WTC11 (cell line): ENCODE measurements at regions not wholly inside any gene's neighbourhood (a gene's known extent, or its start where the extent isn't known, plus 50 kb on each side); places are given as distances from the start of the nearest gene placed in this dataset.
"Not testable (repeated sequence)": the region's sequence is repeated elsewhere in the genome, so short reads cannot be mapped to it uniquely, and the experiment has no call there.

Experiments used
- ATAC-seq: fragments of 200-7000 bp; cut with Tn5 transposase; 2 replicates; pipeline ENCODE4 v1.10.0; 2021; ENCODE audit warnings: mild to moderate bottlenecking, moderate library complexity
- CTCF ChIA-PET: fragments of 300-600 bp; sonication (Branson Sonifier 250); formaldehyde crosslinking; loops from one replicate; lab custom pipeline; 2021; ENCODE audit warnings: antibody characterized with exemption; lab: Charles Lee
- POLR2A ChIA-PET: fragments of 350-600 bp; sonication (Branson Sonifier 250); formaldehyde crosslinking; loops from one replicate; lab custom pipeline; 2021; ENCODE audit warnings: antibody characterized with exemption; lab: Charles Lee
- DNase-seq: peaks from one replicate; pipeline ENCODE4 v3.0.0; 2021; ENCODE audit warnings: low spot score
- H3K27ac Mint-ChIP-seq: 2 replicates; pipeline ENCODE4 v1.8.0; 2021; ENCODE audit warnings: mixed read lengths
- H3K27me3 Mint-ChIP-seq: 2 replicates; pipeline ENCODE4 v1.8.0; 2021; ENCODE audit warnings: low read depth, mild to moderate bottlenecking, moderate library complexity, mixed read lengths
- H3K36me3 Mint-ChIP-seq: 2 replicates; pipeline ENCODE4 v1.8.0; 2021; ENCODE audit warnings: mixed read lengths
- H3K4me1 Mint-ChIP-seq: 2 replicates; pipeline ENCODE4 v1.8.0; 2022; ENCODE audit warnings: mixed read lengths
- H3K4me3 Mint-ChIP-seq: 2 replicates; pipeline ENCODE4 v1.8.0; 2021; ENCODE audit warnings: mild to moderate bottlenecking, moderate library complexity, mixed read lengths
- H3K9me3 Mint-ChIP-seq: 2 replicates; pipeline ENCODE4 v1.8.0; 2021; ENCODE audit warnings: mixed read lengths
- ATF1 ChIP-seq: sonication (generic); formaldehyde crosslinking; IDR thresholded peaks from 2 replicates; pipeline ENCODE4 v1.8.1; 2023; ENCODE audit warnings: mild to moderate bottlenecking, moderate library complexity, missing genetic modification reagents
- CREB1 ChIP-seq: sonication (generic); formaldehyde crosslinking; IDR thresholded peaks from 2 replicates; pipeline ENCODE4 v1.8.0; 2023; ENCODE audit warnings: mild to moderate bottlenecking, missing genetic modification reagents
- ESRRA ChIP-seq: sonication (generic); formaldehyde crosslinking; IDR thresholded peaks from 2 replicates; pipeline ENCODE4 v1.8.1; 2022; ENCODE audit warnings: mild to moderate bottlenecking, missing genetic modification reagents, borderline replicate concordance
- JAZF1 ChIP-seq: fragments of 250-450 bp; sonication (Bioruptor Pico); IDR thresholded peaks from 2 replicates; pipeline ENCODE4 v1.9.0; 2021; ENCODE audit warnings: moderate library complexity, mild to moderate bottlenecking, inconsistent platforms
- JUN ChIP-seq: sonication (generic); formaldehyde crosslinking; IDR thresholded peaks from 2 replicates; pipeline ENCODE4 v1.8.0; 2023; ENCODE audit warnings: mild to moderate bottlenecking, missing genetic modification reagents
- KAT7 ChIP-seq: sonication (generic); formaldehyde crosslinking; IDR thresholded peaks from 2 replicates; pipeline ENCODE4 v1.8.1; 2023; ENCODE audit warnings: missing genetic modification reagents, mild to moderate bottlenecking, borderline replicate concordance
- MXD4 ChIP-seq: fragments of 250-450 bp; sonication (Bioruptor Pico); IDR thresholded peaks from 2 replicates; pipeline ENCODE4 v1.8.0; 2021; ENCODE audit warnings: mild to moderate bottlenecking, moderate library complexity, borderline replicate concordance
- NFATC4 ChIP-seq: fragments of 250-450 bp; sonication (Bioruptor Pico); IDR thresholded peaks from 2 replicates; pipeline ENCODE4 v1.9.0; 2021; ENCODE audit warnings: mild to moderate bottlenecking
- NFYB ChIP-seq: sonication (generic); formaldehyde crosslinking; conservative IDR thresholded peaks from 2 replicates; pipeline ENCODE4 v1.8.0; 2022; ENCODE audit warnings: low read depth, missing genetic modification reagents
- SOX15 ChIP-seq: fragments of 250-450 bp; sonication (Bioruptor Pico); IDR thresholded peaks from 2 replicates; pipeline ENCODE4 v1.9.0; 2021; ENCODE audit warnings: mild to moderate bottlenecking
- SP1 ChIP-seq: sonication (generic); formaldehyde crosslinking; conservative IDR thresholded peaks from 2 replicates; pipeline ENCODE4 v1.8.1; 2022; ENCODE audit warnings: missing genetic modification reagents
- TEAD1 ChIP-seq: sonication (generic); formaldehyde crosslinking; IDR thresholded peaks from 2 replicates; pipeline ENCODE4 v1.8.0; 2022; ENCODE audit warnings: mild to moderate bottlenecking, missing genetic modification reagents
- TEAD4 ChIP-seq: sonication (generic); formaldehyde crosslinking; IDR thresholded peaks from 2 replicates; pipeline ENCODE4 v1.8.0; 2022; ENCODE audit warnings: mild to moderate bottlenecking, missing genetic modification reagents
- TP53 ChIP-seq: sonication (generic); formaldehyde crosslinking; IDR thresholded peaks from 2 replicates; pipeline ENCODE4 v1.8.1; 2023; ENCODE audit warnings: mild to moderate bottlenecking, missing genetic modification reagents
- ZNF232 ChIP-seq: sonication (generic); formaldehyde crosslinking; IDR thresholded peaks from 2 replicates; pipeline ENCODE4 v1.8.0; 2022; ENCODE audit warnings: mild to moderate bottlenecking, missing genetic modification reagents
- ZNF263 ChIP-seq: sonication (generic); formaldehyde crosslinking; IDR thresholded peaks from 2 replicates; pipeline ENCODE4 v1.8.1; 2022; ENCODE audit warnings: low read depth, mild to moderate bottlenecking, moderate library complexity, missing genetic modification reagents
- ZNF396 ChIP-seq: fragments of 250-450 bp; sonication (Bioruptor Pico); IDR thresholded peaks from 2 replicates; pipeline ENCODE4 v1.8.0; 2021; ENCODE audit warnings: mild to moderate bottlenecking, moderate library complexity, borderline replicate concordance
- ZNF416 ChIP-seq: fragments of 250-450 bp; sonication (Bioruptor Pico); IDR thresholded peaks from 2 replicates; pipeline ENCODE4 v1.9.0; 2021; ENCODE audit warnings: mild to moderate bottlenecking, inconsistent platforms
- ZNF423 ChIP-seq: fragments of 250-450 bp; sonication (Bioruptor Pico); IDR thresholded peaks from 2 replicates; pipeline ENCODE4 v2.1.2; 2022; ENCODE audit warnings: mild to moderate bottlenecking, moderate library complexity
- TF ChIP-seq, protein P1 (sequence below): fragments of 250-450 bp; sonication (Bioruptor Pico); IDR thresholded peaks from 2 replicates; pipeline ENCODE4 v1.9.0; 2021; ENCODE audit warnings: mild to moderate bottlenecking
- TF ChIP-seq, protein P2 (sequence below): sonication (generic); formaldehyde crosslinking; conservative IDR thresholded peaks from 2 replicates; pipeline ENCODE4 v1.8.1; 2022; ENCODE audit warnings: mild to moderate bottlenecking, missing genetic modification reagents
- TF ChIP-seq, protein P3 (sequence below): fragments of 250-450 bp; sonication (Bioruptor Pico); IDR thresholded peaks from 2 replicates; pipeline ENCODE4 v1.9.0; 2021; ENCODE audit warnings: mild to moderate bottlenecking
- TF ChIP-seq, protein P4 (sequence below): sonication (generic); formaldehyde crosslinking; IDR thresholded peaks from 2 replicates; pipeline ENCODE4 v1.8.1; 2023; ENCODE audit warnings: mild to moderate bottlenecking, missing genetic modification reagents, borderline replicate concordance
- TF ChIP-seq, protein P5 (sequence below): sonication (generic); formaldehyde crosslinking; IDR thresholded peaks from 2 replicates; pipeline ENCODE4 v1.8.0; 2022; ENCODE audit warnings: mild to moderate bottlenecking, missing genetic modification reagents

DNA sequence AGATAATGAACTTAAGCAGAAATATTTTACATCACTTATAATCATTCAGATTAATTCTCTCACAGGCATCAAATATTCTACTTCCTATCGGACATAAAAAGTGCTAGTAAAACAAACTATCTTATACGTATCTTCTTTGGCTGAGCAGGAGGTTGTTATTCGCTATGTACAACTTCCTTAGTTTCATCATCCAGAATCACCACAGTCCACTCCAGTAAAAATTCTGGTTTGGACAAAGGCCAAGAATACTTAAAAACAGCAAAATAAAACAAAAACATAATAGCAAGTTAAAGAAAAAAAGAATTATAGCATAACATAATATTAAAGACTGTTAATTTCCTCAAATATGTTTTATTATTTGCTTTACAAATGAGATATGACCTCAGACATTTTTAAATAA lies 1077.1 kb upstream of the CELF4 start:
- H3K27ac Mint-ChIP-seq, result no peak overlapping the region
- H3K4me3 Mint-ChIP-seq, result no peak overlapping the region
- CTCF ChIA-PET, result no interaction called here

DNA sequence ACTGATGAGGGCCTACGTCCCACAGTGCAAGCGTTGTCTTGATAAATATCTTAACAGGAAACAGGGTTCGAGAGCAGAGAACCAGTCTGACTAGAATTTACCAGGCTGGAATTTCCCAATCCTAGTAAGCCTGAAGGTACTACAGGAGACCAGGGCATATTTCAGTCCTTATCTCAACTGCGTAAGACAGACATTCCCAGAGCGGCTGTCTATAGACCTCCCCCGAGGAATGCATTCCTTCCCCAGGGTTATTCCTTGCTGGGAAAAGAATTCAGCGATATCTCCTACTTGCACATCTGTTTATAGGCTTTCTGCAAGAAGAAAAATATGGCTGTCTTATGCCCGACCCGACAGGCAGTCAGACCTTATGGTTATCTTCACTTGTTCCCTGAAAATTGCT lies 1074.1 kb upstream of the CELF4 start:
- H3K27me3 Mint-ChIP-seq, H3K4me3 Mint-ChIP-seq, POLR2A ChIA-PET, CTCF ChIA-PET, H3K27ac Mint-ChIP-seq, ATAC-seq: not testable (repeated sequence)
- Mint-ChIP-seq H3K36me3 (peaks cover 28% of the 10 kb centered on the region), H3K4me1 (peaks cover 15% of the 10 kb centered on the region), H3K9me3 (peaks cover 37% of the 10 kb centered on the region)
- peak; percentile 43 for DNase-seq

More for the DNA sequence above, 1077.1 kb upstream of the CELF4 start:
- Mint-ChIP-seq H3K36me3 (peaks cover 27% of the 10 kb centered on the region), H3K4me1 (no peaks in the 10 kb centered on the region), H3K27me3 (no peaks in the 10 kb centered on the region), H3K9me3 (peaks cover 31% of the 10 kb centered on the region)
- POLR2A ChIA-PET, result no interaction called here
- DNase-seq (no peak), ATAC-seq (no peak)
- TF ChIP-seq CREB1 (CRISPR knock-in tag), result no peak
- TF ChIP-seq TEAD4 (CRISPR knock-in tag), result no peak
- TF ChIP-seq, protein P1, sequence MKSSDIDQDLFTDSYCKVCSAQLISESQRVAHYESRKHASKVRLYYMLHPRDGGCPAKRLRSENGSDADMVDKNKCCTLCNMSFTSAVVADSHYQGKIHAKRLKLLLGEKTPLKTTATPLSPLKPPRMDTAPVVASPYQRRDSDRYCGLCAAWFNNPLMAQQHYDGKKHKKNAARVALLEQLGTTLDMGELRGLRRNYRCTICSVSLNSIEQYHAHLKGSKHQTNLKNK (CRISPR knock-in tag), result no peak
- TF ChIP-seq TEAD1 (CRISPR knock-in tag), result no peak
- TF ChIP-seq ESRRA (CRISPR knock-in tag), result no peak
- TF ChIP-seq TP53 (CRISPR knock-in tag), result no peak
- TF ChIP-seq ATF1 (CRISPR knock-in tag), result no peak
- TF ChIP-seq, protein P2, sequence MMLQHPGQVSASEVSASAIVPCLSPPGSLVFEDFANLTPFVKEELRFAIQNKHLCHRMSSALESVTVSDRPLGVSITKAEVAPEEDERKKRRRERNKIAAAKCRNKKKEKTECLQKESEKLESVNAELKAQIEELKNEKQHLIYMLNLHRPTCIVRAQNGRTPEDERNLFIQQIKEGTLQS (CRISPR knock-in tag), result no peak
- TF ChIP-seq KAT7, result no peak
- no peak for TF ChIP-seq NFATC4 (CRISPR knock-in tag)
- TF ChIP-seq MXD4 (CRISPR knock-in tag), result no peak
- TF ChIP-seq ZNF396 (CRISPR knock-in tag), result no peak
- TF ChIP-seq, protein P3, sequence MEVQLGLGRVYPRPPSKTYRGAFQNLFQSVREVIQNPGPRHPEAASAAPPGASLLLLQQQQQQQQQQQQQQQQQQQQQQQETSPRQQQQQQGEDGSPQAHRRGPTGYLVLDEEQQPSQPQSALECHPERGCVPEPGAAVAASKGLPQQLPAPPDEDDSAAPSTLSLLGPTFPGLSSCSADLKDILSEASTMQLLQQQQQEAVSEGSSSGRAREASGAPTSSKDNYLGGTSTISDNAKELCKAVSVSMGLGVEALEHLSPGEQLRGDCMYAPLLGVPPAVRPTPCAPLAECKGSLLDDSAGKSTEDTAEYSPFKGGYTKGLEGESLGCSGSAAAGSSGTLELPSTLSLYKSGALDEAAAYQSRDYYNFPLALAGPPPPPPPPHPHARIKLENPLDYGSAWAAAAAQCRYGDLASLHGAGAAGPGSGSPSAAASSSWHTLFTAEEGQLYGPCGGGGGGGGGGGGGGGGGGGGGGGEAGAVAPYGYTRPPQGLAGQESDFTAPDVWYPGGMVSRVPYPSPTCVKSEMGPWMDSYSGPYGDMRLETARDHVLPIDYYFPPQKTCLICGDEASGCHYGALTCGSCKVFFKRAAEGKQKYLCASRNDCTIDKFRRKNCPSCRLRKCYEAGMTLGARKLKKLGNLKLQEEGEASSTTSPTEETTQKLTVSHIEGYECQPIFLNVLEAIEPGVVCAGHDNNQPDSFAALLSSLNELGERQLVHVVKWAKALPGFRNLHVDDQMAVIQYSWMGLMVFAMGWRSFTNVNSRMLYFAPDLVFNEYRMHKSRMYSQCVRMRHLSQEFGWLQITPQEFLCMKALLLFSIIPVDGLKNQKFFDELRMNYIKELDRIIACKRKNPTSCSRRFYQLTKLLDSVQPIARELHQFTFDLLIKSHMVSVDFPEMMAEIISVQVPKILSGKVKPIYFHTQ (CRISPR knock-in tag), result no peak

DNA sequence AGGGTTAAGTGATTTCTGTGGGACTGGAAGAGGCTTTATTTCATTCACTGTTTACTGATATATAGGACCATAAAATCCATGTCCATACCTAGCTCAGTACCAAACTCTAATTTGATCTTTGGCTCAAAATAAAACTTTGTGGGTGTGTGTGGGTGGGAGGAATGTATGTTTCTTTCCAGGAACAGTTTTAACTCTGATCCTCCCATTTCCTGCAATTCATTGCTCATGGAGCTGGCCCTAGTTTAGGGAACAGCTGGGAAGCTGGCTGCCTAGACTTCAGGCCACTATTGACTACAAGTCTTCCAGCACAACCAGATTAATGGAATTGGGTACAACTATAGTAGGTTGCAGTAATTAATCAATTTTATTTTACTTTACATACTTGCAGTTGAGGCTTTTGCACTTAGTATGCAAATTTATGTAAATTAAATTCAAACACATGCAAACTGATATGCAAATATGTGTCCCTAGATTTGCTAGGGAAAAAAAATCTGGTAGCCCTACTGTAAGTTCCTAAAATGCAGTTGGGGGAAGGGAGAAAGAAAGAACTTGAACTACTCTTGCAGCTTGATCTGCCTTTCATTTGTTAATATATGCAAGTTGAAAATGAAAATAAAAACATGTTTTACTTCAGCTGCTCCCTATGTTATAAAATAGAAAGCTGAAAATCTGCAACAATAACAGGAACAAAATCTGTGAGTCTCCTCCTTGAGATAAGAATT lies 1070.3 kb upstream of the CELF4 start:
- DNase-seq, result no peak
- no peaks in the 10 kb centered on the region for H3K27me3 Mint-ChIP-seq
- POLR2A ChIA-PET, result no interaction called here
- H3K4me3 Mint-ChIP-seq, result no peak overlapping the region; the same call in 1 of the 2 replicates
- H3K27ac Mint-ChIP-seq, result peak overlapping the region; percentile 67; the same call in 1 of the 2 replicates
- H3K9me3 Mint-ChIP-seq, result peaks cover 41% of the 10 kb centered on the region
- peaks cover 15% of the 10 kb centered on the region for H3K4me1 Mint-ChIP-seq
- CTCF ChIA-PET, result no interaction called here
- peaks cover 28% of the 10 kb centered on the region for H3K36me3 Mint-ChIP-seq
- no peak; the same call in none of the 2 replicates for ATAC-seq
- no peak for TF ChIP-seq JUN
- no peak for TF ChIP-seq ZNF416 (CRISPR knock-in tag)
- TF ChIP-seq KAT7, result no peak
- TF ChIP-seq, protein P4, sequence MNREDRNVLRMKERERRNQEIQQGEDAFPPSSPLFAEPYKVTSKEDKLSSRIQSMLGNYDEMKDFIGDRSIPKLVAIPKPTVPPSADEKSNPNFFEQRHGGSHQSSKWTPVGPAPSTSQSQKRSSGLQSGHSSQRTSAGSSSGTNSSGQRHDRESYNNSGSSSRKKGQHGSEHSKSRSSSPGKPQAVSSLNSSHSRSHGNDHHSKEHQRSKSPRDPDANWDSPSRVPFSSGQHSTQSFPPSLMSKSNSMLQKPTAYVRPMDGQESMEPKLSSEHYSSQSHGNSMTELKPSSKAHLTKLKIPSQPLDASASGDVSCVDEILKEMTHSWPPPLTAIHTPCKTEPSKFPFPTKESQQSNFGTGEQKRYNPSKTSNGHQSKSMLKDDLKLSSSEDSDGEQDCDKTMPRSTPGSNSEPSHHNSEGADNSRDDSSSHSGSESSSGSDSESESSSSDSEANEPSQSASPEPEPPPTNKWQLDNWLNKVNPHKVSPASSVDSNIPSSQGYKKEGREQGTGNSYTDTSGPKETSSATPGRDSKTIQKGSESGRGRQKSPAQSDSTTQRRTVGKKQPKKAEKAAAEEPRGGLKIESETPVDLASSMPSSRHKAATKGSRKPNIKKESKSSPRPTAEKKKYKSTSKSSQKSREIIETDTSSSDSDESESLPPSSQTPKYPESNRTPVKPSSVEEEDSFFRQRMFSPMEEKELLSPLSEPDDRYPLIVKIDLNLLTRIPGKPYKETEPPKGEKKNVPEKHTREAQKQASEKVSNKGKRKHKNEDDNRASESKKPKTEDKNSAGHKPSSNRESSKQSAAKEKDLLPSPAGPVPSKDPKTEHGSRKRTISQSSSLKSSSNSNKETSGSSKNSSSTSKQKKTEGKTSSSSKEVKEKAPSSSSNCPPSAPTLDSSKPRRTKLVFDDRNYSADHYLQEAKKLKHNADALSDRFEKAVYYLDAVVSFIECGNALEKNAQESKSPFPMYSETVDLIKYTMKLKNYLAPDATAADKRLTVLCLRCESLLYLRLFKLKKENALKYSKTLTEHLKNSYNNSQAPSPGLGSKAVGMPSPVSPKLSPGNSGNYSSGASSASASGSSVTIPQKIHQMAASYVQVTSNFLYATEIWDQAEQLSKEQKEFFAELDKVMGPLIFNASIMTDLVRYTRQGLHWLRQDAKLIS, result no peak
- TF ChIP-seq, protein P5, sequence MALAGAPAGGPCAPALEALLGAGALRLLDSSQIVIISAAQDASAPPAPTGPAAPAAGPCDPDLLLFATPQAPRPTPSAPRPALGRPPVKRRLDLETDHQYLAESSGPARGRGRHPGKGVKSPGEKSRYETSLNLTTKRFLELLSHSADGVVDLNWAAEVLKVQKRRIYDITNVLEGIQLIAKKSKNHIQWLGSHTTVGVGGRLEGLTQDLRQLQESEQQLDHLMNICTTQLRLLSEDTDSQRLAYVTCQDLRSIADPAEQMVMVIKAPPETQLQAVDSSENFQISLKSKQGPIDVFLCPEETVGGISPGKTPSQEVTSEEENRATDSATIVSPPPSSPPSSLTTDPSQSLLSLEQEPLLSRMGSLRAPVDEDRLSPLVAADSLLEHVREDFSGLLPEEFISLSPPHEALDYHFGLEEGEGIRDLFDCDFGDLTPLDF (CRISPR knock-in tag), result no peak
- no peak for TF ChIP-seq SP1 (CRISPR knock-in tag)
- TF ChIP-seq ZNF423 (CRISPR knock-in tag), result no peak
- TF ChIP-seq, protein P1 (CRISPR knock-in tag), result no peak
- TF ChIP-seq ZNF263 (CRISPR knock-in tag), result no peak
- TF ChIP-seq ZNF232 (CRISPR knock-in tag), result no peak
- TF ChIP-seq NFYB (CRISPR knock-in tag), result no peak
- TF ChIP-seq ESRRA (CRISPR knock-in tag), result no peak
- TF ChIP-seq SOX15 (CRISPR knock-in tag), result no peak
- TF ChIP-seq JAZF1 (CRISPR knock-in tag), result no peak
